ENCODE measurements at regions not wholly inside any gene's neighbourhood (a gene's known extent, or its start where the extent isn't known, plus 50 kb on each side); places are given as distances from the start of the nearest gene placed in this dataset.
"Not testable (repeated sequence)": the region's sequence is repeated elsewhere in the genome, so short reads cannot be mapped to it uniquely, and the experiment has no call there.

- no peak for DNase-seq (ENCODE audit: insufficient read length, low spot score)
- no peak for TF ChIP-seq POLR2A (IDR thresholded peaks at IDR 0.05; ENCODE audit: low read depth, low read length)
- no peak for FAIRE-seq
Observed at GRCh38 chr9:107571148-107571547, 81.6 kb upstream of the KLF4 start.

GRCh38 chr9:107569174-107569573, 79.6 kb upstream of the KLF4 start:
- TF ChIP-seq POLR2A (IDR thresholded peaks at IDR 0.05; ENCODE audit: low read depth, low read length): no peak
- no peak for DNase-seq (ENCODE audit: insufficient read length, low spot score)
- FAIRE-seq: peak; percentile 66

DNA sequence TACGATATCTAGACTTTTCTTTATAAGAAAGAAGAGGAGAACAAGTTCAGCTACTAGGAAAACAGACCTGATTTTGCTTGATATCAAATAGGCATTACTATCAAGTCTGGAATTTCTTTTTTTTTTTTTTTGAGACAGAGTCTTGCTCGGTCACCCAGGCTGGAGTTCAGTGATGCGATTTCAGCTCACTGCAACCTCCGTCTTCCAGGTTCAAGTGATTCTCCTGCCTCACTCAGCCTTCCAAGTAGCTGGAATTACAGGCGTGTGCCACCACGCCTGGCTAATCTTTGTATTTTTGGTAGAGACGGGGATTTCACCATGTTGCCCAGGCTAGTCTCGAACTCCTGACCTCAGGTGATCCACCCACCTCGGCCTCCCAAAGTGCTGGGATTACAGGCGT, 78.8 kb upstream of the KLF4 start:
- DNase-seq (ENCODE audit: insufficient read length, low spot score); FAIRE-seq: not testable (repeated sequence)

GRCh38 chr9:107567462-107567861, 77.9 kb upstream of the KLF4 start:
- FAIRE-seq (no peak), DNase-seq (ENCODE audit: insufficient read length, low spot score) (no peak)
- no peak for TF ChIP-seq POLR2A (IDR thresholded peaks at IDR 0.05; ENCODE audit: low read depth, low read length)

GRCh38 chr9:107566611-107567061, 77.1 kb upstream of the KLF4 start:
- DNase-seq (ENCODE audit: insufficient read length, low spot score) (no peak), FAIRE-seq (no peak)
- TF ChIP-seq POLR2A (IDR thresholded peaks at IDR 0.05; ENCODE audit: low read depth, low read length): no peak

GRCh38 chr9:107562798-107563197, 73.2 kb upstream of the KLF4 start:
- no peak for DNase-seq (ENCODE audit: insufficient read length, low spot score)
- TF ChIP-seq POLR2A (IDR thresholded peaks at IDR 0.05; ENCODE audit: low read depth, low read length): no peak
- no peak for FAIRE-seq

DNA sequence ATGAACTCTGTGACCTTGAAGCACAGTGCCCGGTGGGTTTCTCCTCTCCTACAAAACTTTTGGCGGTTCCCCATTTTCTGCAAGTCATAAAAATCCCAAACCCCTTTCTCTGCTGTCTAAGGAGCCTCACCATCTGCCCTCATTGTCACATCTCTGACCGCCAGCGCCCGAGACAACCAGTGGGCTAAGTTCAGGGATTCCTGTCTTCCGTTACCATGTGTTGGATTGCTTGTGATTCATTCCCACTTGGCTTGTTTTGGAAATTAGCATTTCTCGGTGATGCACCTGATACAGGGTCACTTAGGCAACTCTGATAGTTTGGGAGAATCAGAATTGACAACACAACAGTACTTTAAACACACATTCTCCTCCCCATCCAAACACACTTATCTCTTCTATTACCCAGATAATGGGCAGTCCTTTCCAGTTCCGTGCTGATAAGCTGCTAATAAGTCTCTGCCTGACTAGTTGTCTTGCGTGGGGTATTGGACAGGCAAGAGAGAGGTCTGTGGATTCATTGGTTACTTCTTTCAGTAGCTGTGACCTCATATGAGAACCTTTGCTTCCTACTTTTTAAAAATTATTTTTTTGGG, 70.0 kb upstream of the KLF4 start:
- no peak for TF ChIP-seq POLR2A (IDR thresholded peaks at IDR 0.05; ENCODE audit: low read depth, low read length)
- no peak for FAIRE-seq
- DNase-seq (ENCODE audit: insufficient read length, low spot score): no peak

GRCh38 chr9:107557236-107557990, 67.8 kb upstream of the KLF4 start:
- FAIRE-seq: no peak
- DNase-seq (ENCODE audit: insufficient read length, low spot score): no peak

GRCh38 chr9:107554636-107555035, 65.1 kb upstream of the KLF4 start:
- FAIRE-seq (no peak), DNase-seq (ENCODE audit: insufficient read length, low spot score) (no peak)
- no peak for TF ChIP-seq POLR2A (IDR thresholded peaks at IDR 0.05; ENCODE audit: low read depth, low read length)

More at GRCh38 chr9:107557236-107557990, 67.8 kb upstream of the KLF4 start:
- TF ChIP-seq POLR2A (IDR thresholded peaks at IDR 0.05; ENCODE audit: low read depth, low read length): no peak

DNA sequence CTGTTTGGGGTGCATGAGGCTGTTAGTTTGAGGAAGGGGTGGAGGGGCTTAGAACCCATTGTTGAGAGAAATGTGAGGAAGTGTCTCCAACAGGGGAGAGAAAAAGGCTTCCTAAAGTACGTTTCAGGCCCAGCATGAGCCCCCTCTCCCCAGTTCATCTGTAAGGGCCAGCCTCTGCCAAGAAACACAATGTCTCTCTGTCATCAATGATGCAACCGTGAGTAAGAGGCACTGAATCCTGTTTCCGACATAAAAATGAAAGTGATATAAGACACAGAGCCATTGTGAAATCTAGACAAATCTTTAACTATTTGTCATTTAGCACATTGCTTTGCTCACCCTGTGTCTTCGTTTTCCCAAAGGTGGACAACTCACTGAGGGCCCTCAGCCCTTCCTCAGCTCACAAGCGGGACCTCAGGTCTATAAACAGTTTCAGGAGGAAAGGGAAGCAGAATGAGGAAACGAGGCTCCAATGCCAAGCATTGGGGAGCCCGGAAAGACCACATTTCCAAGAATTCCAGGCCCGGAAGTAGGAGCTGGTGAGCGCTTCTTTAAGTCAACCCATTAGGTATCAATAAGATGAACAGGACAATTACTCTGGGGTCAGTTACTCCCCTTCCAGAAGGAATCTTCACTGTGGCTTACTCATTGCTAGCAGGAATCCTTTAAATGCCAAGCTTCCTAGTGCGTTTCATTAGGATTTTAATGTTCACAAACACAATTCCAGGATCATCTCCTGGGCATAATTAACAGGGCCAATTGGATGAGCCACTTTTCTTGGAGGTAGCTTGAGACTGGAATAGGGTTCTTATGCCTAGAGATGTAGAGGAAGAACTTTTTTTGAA, 59.0 kb upstream of the KLF4 start:
- no peak for TF ChIP-seq POLR2A (IDR thresholded peaks at IDR 0.05; ENCODE audit: low read depth, low read length)
- peak; percentile 80 for DNase-seq (ENCODE audit: insufficient read length, low spot score)
- FAIRE-seq: peak; percentile 96

DNA sequence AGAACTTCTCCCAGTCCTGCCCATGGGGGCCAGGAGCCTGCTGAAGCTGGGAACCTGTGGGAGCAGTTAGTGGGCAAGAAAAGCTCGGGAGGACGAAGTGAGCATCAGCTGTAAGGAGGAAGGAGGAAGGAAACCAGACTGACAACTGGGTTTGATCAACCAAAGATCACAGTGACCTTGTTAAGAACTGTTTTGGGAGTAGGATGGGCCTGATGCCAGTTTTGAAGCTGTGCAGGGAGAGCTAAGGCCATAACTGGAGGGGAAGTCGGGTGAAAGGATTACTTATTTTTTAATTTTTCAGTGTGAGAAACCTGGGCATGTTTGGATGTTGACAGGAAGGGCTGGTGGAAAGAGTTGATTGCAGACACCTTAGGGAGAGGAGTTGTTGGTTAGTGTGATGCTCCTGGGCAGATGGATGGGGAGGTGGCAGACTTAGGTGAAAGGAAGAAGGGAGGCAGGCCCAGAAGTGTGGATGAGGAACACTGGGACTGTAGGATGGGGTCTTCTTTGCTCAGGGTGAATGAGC, 58.3 kb upstream of the KLF4 start:
- TF ChIP-seq POLR2A (IDR thresholded peaks at IDR 0.05; ENCODE audit: low read depth, low read length): no peak
- no peak for DNase-seq (ENCODE audit: insufficient read length, low spot score)
- no peak for FAIRE-seq

- DNase-seq (ENCODE audit: insufficient read length, low spot score) (no peak), FAIRE-seq (no peak)
- TF ChIP-seq POLR2A (IDR thresholded peaks at IDR 0.05; ENCODE audit: low read depth, low read length): no peak
Observed at GRCh38 chr9:107547303-107547702, 57.7 kb upstream of the KLF4 start.

DNA sequence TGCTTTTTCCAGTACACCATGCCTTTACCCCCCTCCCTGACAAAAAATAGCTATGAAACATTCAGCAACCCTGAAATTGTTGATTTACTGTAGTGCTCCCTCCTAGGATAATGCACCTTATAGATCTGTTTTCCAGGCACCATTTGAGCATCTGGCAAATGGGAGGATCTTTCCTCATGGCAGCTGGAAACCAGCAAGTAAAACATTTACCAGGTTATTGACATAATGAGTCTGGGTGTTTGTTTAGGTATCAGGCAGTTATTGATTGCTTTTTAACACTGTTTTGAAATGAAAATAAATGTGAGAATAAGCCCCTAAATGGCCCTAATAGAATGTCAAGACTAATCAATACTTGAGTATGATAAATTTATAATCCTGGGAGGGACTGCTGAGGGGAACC, 57.3 kb upstream of the KLF4 start:
- no peak for TF ChIP-seq POLR2A (IDR thresholded peaks at IDR 0.05; ENCODE audit: low read depth, low read length)
- FAIRE-seq (no peak), DNase-seq (ENCODE audit: insufficient read length, low spot score) (no peak)

- no peak for TF ChIP-seq POLR2A (IDR thresholded peaks at IDR 0.05; ENCODE audit: low read depth, low read length)
- no peak for DNase-seq (ENCODE audit: insufficient read length, low spot score)
- FAIRE-seq: no peak
Observed at GRCh38 chr9:107545036-107545435, 55.5 kb upstream of the KLF4 start.

All from H54 (cell line).